Breast epithelium (tissue), 3 donors: ENCODE measurements at regions not wholly inside any gene's neighbourhood (a gene's known extent, or its start where the extent isn't known, plus 50 kb on each side); places are given as distances from the start of the nearest gene placed in this dataset.

Experiments
- CTCF ChIP-seq, 3 donors: fragments of 450-650 bp; IDR thresholded peaks; one replicate each; pipeline ENCODE4 v1.5.1; 2016 to 2017; ENCODE audit warnings: antibody characterized with exemption in 3 of 3, mild to moderate bottlenecking in 3 of 3, moderate library complexity in 3 of 3
- POLR2A ChIP-seq: fragments of 450-650 bp; IDR thresholded peaks from one replicate; pipeline ENCODE4 v1.6.1; 2016; ENCODE audit warnings: antibody characterized with exemption, mild to moderate bottlenecking, moderate library complexity

- TF ChIP-seq CTCF (IDR thresholded peaks at IDR 0.05) (no peak), POLR2A (no peak)
Measured at GRCh38 chr7:115097175-115097671, 175.3 kb downstream of the MDFIC start.
